ENCODE measurements at regions not wholly inside any gene's neighbourhood (a gene's known extent, or its start where the extent isn't known, plus 50 kb on each side); places are given as distances from the start of the nearest gene placed in this dataset.

DNA sequence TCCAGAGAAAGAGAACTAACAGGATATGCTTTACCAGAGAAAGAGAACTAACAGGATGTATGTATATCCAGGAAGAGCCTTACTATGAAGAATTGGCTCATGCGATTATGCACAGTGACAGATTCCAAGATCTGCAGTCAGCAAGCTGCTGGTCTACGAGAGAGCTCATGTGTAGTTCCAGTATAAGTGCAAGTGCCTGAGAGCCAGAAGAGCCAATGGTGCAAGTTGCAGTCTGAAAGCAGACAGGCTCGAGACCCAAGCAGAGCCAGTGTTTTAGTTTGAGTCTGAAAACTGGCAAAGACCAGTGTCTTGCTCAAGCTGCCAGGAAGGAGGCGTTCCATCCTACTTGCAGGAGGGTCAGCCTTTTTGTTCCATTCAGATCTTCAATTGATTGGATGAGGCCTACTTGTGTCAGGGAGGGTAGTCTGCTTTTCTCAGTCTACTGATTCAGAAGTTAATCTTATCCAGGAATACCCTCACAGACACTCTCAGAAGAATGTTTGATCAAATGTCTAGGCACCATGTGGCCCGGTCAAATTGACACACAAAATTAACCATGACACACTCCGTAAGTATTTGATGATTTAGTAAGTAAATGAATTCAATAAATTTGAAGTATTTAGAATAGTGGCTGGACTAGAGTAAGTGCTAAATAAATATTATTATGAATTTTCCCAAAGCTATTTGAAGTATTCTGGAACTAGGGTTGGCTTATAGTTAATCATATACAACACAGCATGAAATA lies 372.1 kb upstream of the SGCD start:
- no peak for DNase-seq
- Mint-ChIP-seq H3K27ac (no peak overlapping the region), H3K27me3 (no peaks in the 10 kb centered on the region), H3K4me1 (peaks cover 1% of the 10 kb centered on the region), H3K4me3 (no peak overlapping the region), H3K9me3 (no peaks in the 10 kb centered on the region), H3K36me3 (ENCODE audit: low read depth) (no peaks in the 10 kb centered on the region)
- intact Hi-C loops (cut with micrococcal nuclease): no loop called here

DNA sequence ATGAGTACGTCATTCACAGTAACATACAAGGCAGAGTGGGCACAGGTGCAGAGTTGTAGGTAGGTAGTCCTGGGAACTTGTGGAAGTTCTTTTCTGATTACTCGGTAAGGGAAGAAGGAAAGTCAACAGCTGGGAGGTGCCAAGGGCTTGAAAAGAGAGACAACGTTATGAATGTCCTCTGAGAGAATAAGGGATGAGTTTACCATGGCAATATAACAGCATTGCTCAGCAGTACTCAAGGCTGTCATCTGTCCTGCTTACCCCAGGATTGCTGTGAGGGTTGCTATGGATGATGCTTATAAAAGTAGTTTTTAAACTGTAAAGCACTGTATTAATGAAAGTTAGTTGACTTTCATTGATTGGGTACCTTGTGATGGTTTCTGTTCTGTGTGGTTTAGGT lies 369.1 kb upstream of the SGCD start:
- Mint-ChIP-seq H3K9me3 (no peaks in the 10 kb centered on the region), H3K4me3 (no peak overlapping the region), H3K27ac (no peak overlapping the region), H3K36me3 (ENCODE audit: low read depth) (no peaks in the 10 kb centered on the region), H3K27me3 (no peaks in the 10 kb centered on the region), H3K4me1 (peaks cover 1% of the 10 kb centered on the region)
- intact Hi-C loops (cut with micrococcal nuclease): no loop called here
- no peak for DNase-seq

DNA sequence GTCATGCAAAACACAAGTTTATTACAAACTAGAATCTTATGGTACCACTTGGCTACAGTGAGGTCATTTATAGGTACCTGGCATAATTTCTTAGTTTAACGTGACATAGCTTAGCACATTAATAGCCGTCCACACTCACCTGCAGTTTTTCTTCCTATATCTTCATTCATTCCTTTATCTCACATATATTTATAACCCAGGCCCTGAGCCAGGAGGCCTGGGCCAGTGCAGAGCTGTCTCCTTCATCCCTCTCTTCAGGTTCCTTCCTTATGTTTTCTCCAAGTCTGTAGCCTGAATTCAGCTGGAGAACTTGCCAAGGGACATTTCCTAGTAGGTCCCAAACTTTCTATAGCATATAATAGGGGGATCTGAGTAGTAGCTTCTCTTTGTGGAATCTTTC lies 367.9 kb upstream of the SGCD start:
- Mint-ChIP-seq H3K36me3 (ENCODE audit: low read depth) (no peaks in the 10 kb centered on the region), H3K4me1 (no peaks in the 10 kb centered on the region), H3K4me3 (no peak overlapping the region), H3K27me3 (no peaks in the 10 kb centered on the region), H3K9me3 (no peaks in the 10 kb centered on the region), H3K27ac (no peak overlapping the region)
- intact Hi-C loops (cut with micrococcal nuclease): no loop called here
- no peak for DNase-seq

DNA sequence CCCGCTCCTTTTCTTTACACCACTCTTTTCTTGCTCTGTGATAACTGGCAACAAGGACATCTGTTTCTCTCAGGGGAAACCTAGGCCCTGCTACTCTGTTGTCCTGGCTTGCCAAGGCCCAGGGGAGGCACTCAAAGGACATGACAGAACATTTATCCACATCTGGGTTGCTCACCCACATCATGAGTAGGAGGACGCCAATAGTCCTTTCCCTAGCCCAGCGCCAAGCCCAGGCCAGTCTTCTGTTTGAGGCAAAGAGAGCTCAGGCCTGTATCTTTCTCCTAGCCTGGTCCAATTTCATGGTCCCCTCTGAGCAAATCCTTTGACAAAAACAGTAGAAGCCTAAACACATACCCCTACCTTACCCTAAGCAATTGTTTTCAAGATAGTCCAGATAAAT lies 366.8 kb upstream of the SGCD start:
- no peak for DNase-seq
- no peak overlapping the region for H3K27ac Mint-ChIP-seq
- H3K36me3 Mint-ChIP-seq (ENCODE audit: low read depth): no peaks in the 10 kb centered on the region
- H3K4me1 Mint-ChIP-seq: no peaks in the 10 kb centered on the region
- no peaks in the 10 kb centered on the region for H3K9me3 Mint-ChIP-seq
- H3K4me3 Mint-ChIP-seq: no peak overlapping the region
- intact Hi-C loops (cut with micrococcal nuclease): no loop called here
- no peaks in the 10 kb centered on the region for H3K27me3 Mint-ChIP-seq

DNA sequence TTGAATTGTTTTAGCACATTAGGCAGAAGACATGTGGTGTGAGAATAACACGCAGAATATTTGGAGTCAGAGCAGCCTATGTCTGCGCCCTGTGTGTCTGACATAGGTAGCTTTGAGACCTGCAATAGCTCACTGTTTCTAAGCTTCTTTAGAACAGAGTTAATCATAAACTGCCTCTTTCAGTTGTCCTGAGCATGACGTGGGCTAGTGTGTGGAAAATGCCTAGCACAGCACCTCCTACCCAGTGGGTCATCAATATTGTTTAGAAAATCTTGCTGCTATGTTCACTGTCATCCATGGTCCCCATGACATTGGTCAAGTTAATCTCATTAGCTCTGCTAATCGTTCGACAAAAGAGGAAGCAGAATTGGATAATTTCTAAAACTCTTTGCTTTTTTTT lies 357.4 kb upstream of the SGCD start:
- intact Hi-C loops (cut with micrococcal nuclease): no loop called here
- no peaks in the 10 kb centered on the region for H3K36me3 Mint-ChIP-seq (ENCODE audit: low read depth)
- H3K9me3 Mint-ChIP-seq: no peaks in the 10 kb centered on the region
- H3K4me3 Mint-ChIP-seq: no peak overlapping the region
- H3K4me1 Mint-ChIP-seq: no peaks in the 10 kb centered on the region
- H3K27ac Mint-ChIP-seq: no peak overlapping the region
- no peaks in the 10 kb centered on the region for H3K27me3 Mint-ChIP-seq
- no peak for DNase-seq

DNA sequence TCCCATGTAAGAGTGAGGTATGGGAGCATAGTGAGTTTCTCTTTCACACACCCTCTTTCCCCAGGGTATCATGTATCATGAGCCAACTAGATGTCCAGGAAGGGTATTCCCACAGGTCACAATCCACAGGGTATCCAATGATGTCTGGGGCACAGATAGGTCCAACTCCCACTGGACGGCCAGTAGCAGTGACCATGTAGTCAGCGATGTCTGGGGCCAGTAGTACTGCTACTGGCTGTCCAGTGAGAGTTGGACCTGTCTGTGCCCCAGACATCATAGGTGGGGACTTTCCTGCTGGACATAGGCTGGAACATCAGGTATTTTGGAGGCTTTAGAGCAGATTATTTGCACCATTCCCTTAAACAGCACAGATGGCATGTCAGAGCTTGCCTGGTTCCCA lies 352.6 kb upstream of the SGCD start:
- H3K4me3 Mint-ChIP-seq: no peak overlapping the region
- no peak overlapping the region for H3K27ac Mint-ChIP-seq
- H3K27me3 Mint-ChIP-seq: no peaks in the 10 kb centered on the region
- no peak for DNase-seq
- no peaks in the 10 kb centered on the region for H3K4me1 Mint-ChIP-seq
- intact Hi-C loops (cut with micrococcal nuclease): no loop called here
- no peaks in the 10 kb centered on the region for H3K36me3 Mint-ChIP-seq (ENCODE audit: low read depth)
- no peaks in the 10 kb centered on the region for H3K9me3 Mint-ChIP-seq

DNA sequence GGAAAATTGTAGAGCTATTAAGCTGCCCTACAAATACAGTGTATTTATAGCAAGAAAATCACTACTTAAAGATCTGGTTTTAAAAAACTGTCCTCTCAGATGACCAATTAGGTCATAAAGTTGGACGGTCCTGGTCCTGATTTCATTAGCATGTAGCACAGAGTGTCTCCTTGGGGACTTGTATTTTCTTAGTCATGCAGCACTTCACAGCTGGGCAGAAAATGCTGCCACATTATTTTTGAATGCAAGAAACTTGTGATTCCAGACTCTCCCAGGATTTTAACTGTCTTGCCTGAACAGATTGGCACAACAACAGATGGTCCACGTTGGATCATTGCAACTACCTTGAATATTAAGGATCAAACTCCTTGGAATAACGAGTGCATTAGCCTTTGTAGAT lies 348.1 kb upstream of the SGCD start:
- Mint-ChIP-seq H3K4me3 (no peak overlapping the region), H3K27ac (no peak overlapping the region), H3K9me3 (no peaks in the 10 kb centered on the region), H3K27me3 (no peaks in the 10 kb centered on the region), H3K36me3 (ENCODE audit: low read depth) (no peaks in the 10 kb centered on the region), H3K4me1 (no peaks in the 10 kb centered on the region)
- intact Hi-C loops (cut with micrococcal nuclease): no loop called here
- no peak for DNase-seq

DNA sequence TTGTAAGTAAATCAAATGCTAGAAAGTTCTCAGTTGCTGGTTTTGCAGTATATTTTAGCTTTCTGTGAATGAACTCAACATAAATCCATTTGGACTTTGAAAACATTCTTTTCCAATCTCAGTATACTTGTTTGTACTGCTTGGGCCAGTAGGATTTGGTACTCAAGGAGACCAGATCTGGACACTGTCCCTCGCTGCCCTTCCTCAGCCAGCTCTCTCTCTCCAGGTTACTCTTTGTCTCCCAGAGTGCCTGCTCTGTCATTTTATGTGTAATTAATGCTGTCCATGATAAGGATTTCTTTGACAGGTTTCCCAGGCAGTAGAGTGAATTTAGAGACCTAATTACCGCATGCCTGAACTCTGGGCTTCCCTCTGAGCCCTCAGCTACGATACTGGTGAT lies 344.6 kb upstream of the SGCD start:
- DNase-seq: no peak
- H3K27me3 Mint-ChIP-seq: no peaks in the 10 kb centered on the region
- H3K4me3 Mint-ChIP-seq: no peak overlapping the region
- no peaks in the 10 kb centered on the region for H3K9me3 Mint-ChIP-seq
- no peaks in the 10 kb centered on the region for H3K4me1 Mint-ChIP-seq
- intact Hi-C loops (cut with micrococcal nuclease): no loop called here
- H3K36me3 Mint-ChIP-seq (ENCODE audit: low read depth): no peaks in the 10 kb centered on the region
- H3K27ac Mint-ChIP-seq: no peak overlapping the region

DNA sequence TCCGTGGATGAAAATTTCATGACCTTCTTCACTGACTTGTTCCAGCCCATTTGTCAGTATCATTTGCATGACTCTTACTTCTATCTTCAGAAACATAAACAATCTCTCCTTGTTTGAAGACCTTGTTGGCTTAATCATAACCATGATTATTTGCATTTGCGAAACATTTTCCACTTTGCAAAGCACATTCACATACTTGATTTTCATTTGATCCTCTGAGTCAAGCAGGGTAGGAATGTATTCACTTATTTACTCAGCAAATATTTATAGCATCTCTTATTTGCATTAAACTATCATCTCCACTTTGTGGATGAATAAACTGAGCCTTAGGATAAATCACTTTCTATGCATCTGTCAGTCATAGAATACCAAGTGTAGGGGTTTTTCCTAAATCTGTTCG lies 343.0 kb upstream of the SGCD start:
- H3K4me3 Mint-ChIP-seq: no peak overlapping the region
- H3K9me3 Mint-ChIP-seq: no peaks in the 10 kb centered on the region
- no peaks in the 10 kb centered on the region for H3K36me3 Mint-ChIP-seq (ENCODE audit: low read depth)
- no peaks in the 10 kb centered on the region for H3K4me1 Mint-ChIP-seq
- H3K27me3 Mint-ChIP-seq: no peaks in the 10 kb centered on the region
- intact Hi-C loops (cut with micrococcal nuclease): no loop called here
- no peak for DNase-seq
- H3K27ac Mint-ChIP-seq: no peak overlapping the region

DNA sequence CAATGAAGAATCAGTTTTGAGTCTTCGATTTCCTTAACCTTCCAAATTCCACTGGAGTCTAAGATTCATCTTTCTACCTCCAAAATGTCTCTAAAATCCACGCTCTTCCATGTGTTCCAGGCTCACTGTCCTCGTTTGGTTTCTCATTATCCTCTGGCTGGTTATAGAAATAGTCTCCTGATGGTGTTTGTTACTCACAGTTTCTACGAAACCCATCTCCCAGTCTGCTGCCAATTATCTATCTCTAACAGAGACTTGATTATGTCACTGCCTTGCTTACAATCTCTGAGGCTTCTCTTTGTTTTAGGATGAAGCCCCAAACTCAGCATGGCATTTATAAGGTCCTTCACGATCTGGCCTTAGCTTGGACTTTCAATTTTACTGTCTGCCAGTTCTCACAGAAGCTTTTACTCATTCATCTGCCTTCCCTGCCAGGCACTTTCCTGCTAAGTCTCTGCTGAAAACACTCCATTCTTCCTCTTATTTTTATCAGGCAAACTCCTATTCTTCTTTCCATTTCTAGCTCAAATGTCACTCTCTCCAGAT lies 339.6 kb upstream of the SGCD start:
- Mint-ChIP-seq H3K4me3 (no peak overlapping the region), H3K9me3 (no peaks in the 10 kb centered on the region), H3K27ac (no peak overlapping the region), H3K27me3 (no peaks in the 10 kb centered on the region), H3K4me1 (no peaks in the 10 kb centered on the region), H3K36me3 (ENCODE audit: low read depth) (no peaks in the 10 kb centered on the region)
- intact Hi-C loops (cut with micrococcal nuclease): no loop called here
- no peak for DNase-seq

DNA sequence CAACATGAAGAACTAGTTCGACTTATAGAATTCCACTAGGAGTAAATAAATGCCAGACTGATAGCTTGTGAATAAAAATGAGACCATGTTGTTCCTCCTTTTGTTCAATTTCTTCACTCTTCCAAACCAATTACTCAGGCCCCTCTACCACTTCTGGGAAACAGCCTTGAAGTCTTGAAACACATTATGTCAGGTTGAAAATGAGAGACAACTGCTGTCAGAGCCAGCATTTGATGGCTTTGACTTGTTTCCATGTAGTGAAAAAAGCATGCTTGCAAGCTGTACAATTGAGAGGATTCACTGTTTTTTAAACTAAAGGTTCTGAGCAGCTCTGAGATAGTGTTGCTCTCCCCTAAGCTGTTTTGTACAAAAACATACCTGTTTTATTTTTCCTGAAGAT lies 337.1 kb upstream of the SGCD start:
- Mint-ChIP-seq H3K4me1 (no peaks in the 10 kb centered on the region), H3K27me3 (no peaks in the 10 kb centered on the region), H3K27ac (no peak overlapping the region), H3K36me3 (ENCODE audit: low read depth) (no peaks in the 10 kb centered on the region), H3K4me3 (no peak overlapping the region), H3K9me3 (no peaks in the 10 kb centered on the region)
- DNase-seq: no peak
- intact Hi-C loops (cut with micrococcal nuclease): no loop called here

DNA sequence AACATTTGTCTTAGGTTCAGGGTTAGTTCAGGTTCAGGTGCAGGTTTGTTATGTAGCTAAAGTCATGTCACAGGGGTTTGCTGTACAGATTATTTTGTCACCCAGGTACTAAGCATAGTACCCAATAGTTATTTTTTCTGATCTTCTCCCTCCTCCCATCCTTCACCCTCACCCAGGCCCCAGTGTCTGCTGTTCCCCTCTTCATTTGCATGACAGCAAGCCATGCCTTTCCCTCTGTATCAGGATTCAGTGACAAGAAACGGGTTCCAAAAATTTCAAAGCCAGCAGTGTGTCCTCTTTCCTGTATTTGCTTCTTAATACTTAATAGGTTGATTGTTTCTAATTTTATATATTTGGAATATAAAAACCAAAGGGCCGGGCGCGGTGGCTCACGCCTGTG lies 330.8 kb upstream of the SGCD start:
- H3K27me3 Mint-ChIP-seq: peaks cover 1% of the 10 kb centered on the region
- intact Hi-C loops (cut with micrococcal nuclease): no loop called here
- DNase-seq: no peak
- H3K4me3 Mint-ChIP-seq: no peak overlapping the region
- H3K27ac Mint-ChIP-seq: no peak overlapping the region
- H3K9me3 Mint-ChIP-seq: no peaks in the 10 kb centered on the region
- H3K36me3 Mint-ChIP-seq (ENCODE audit: low read depth): no peaks in the 10 kb centered on the region
- no peaks in the 10 kb centered on the region for H3K4me1 Mint-ChIP-seq

DNA sequence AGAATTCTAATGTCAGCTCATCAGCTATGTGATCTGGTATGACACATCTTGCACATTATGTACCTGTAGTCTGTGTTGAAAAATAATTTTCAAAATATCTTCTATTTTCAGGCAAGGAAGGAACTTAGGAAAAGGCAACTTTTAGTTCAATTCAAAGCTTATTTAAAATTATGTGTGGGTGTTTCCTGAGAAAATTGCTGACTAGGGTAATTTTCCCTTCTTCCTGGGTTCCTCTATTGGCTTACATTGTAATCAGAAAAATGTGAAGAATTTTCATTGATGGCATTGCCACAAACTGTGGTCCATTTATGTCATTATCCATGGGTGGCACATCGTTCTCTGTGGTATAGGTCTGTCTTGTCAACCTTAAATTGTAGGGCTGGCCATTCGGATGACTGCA lies 328.7 kb upstream of the SGCD start:
- no peak for DNase-seq
- H3K27ac Mint-ChIP-seq: no peak overlapping the region
- H3K4me1 Mint-ChIP-seq: no peaks in the 10 kb centered on the region
- H3K27me3 Mint-ChIP-seq: peaks cover 1% of the 10 kb centered on the region
- no peak overlapping the region for H3K4me3 Mint-ChIP-seq
- no peaks in the 10 kb centered on the region for H3K9me3 Mint-ChIP-seq
- intact Hi-C loops (cut with micrococcal nuclease): no loop called here
- H3K36me3 Mint-ChIP-seq (ENCODE audit: low read depth): no peaks in the 10 kb centered on the region

DNA sequence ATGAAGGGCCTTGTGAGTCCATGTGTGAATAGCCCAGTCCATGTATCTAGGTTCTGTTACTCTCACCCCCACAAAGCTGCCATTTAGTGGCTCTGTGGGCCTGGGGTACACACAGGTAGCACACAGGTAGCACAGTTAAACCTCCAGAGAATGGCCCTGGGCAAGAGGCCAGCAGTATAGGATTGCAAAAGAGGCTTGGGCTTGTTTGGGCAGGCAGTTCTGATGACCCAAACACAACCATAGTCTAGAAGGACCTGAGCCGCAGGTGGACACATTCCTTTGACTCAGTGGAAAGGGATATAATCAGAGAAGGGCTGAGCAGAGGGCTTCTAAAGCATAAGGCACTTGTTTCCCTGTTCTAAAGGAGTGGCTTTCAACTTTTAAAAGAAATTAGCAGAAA lies 326.8 kb upstream of the SGCD start:
- Mint-ChIP-seq H3K9me3 (no peaks in the 10 kb centered on the region), H3K4me3 (no peak overlapping the region), H3K27ac (no peak overlapping the region), H3K27me3 (peaks cover 1% of the 10 kb centered on the region), H3K36me3 (ENCODE audit: low read depth) (no peaks in the 10 kb centered on the region), H3K4me1 (no peaks in the 10 kb centered on the region)
- DNase-seq: no peak
- intact Hi-C loops (cut with micrococcal nuclease): no loop called here

DNA sequence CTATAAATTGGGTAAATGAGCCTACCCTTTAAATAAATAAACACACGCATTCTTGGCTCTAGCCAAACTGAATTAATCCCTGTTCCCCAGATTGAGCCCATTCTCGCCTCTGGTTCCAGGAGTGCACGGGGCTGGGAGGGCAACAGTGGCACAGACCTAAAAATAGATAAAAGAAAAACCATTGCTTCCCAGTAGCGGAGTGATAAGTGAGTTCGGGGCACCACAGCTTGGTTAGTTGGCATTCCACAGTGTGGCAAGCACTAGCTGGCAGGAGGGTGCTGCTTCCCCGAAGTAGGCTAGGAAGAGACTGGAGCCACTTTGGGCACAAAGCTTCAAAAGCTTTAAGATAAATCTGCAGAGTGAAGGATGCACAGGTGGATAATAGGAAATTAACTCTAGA lies 322.2 kb upstream of the SGCD start:
- H3K27ac Mint-ChIP-seq: no peak overlapping the region
- no peak overlapping the region for H3K4me3 Mint-ChIP-seq
- no peaks in the 10 kb centered on the region for H3K36me3 Mint-ChIP-seq (ENCODE audit: low read depth)
- intact Hi-C loops (cut with micrococcal nuclease): no loop called here
- DNase-seq: no peak
- no peaks in the 10 kb centered on the region for H3K27me3 Mint-ChIP-seq
- no peaks in the 10 kb centered on the region for H3K9me3 Mint-ChIP-seq
- no peaks in the 10 kb centered on the region for H3K4me1 Mint-ChIP-seq
